Activated naive CD8-positive, alpha-beta T cell (primary cell): ENCODE measurements at regions not wholly inside any gene's neighbourhood (a gene's known extent, or its start where the extent isn't known, plus 50 kb on each side); places are given as distances from the start of the nearest gene placed in this dataset.

Experiments
- H3K27ac Mint-ChIP-seq: one replicate; pipeline ENCODE4 v1.8.0; 2021; ENCODE audit warnings: mixed read lengths
- H3K27me3 Mint-ChIP-seq: one replicate; pipeline ENCODE4 v1.8.0; 2021; ENCODE audit warnings: mixed read lengths
- H3K36me3 Mint-ChIP-seq: one replicate; pipeline ENCODE4 v1.8.0; 2021; ENCODE audit warnings: mixed read lengths
- H3K4me1 Mint-ChIP-seq: one replicate; pipeline ENCODE4 v1.8.0; 2021; ENCODE audit warnings: low read depth, mixed read lengths
- H3K4me3 Mint-ChIP-seq: one replicate; pipeline ENCODE4 v1.8.0; 2021; ENCODE audit warnings: mild to moderate bottlenecking, mixed read lengths
- H3K9me3 Mint-ChIP-seq: one replicate; pipeline ENCODE4 v1.8.0; 2021; ENCODE audit warnings: low read depth, mixed read lengths

DNA sequence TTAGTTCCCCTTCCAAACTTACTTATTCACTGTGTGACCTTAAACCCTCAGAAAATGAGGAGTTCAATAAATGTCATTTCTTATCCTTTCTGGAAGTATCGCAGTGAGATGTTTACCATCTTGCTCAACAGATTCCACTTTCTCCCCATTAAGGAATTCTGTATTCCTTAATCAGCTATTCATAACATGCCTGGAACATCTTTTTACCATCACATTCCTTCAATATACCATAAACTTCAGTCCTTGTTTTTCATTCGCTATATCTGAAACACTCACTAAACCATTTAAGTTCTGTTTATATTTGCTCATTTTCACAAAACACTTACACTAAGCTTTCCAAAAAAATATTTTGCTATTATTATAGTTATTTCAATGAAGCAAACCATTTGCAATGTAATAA, 1158.6 kb downstream of the CDH12 start:
- peaks cover 6% of the 10 kb centered on the region for H3K9me3 Mint-ChIP-seq
- H3K4me1 Mint-ChIP-seq, result no peaks in the 10 kb centered on the region
- H3K27me3 Mint-ChIP-seq, result no peaks in the 10 kb centered on the region
- no peak overlapping the region for H3K27ac Mint-ChIP-seq
- no peak overlapping the region for H3K4me3 Mint-ChIP-seq
- H3K36me3 Mint-ChIP-seq, result no peaks in the 10 kb centered on the region

DNA sequence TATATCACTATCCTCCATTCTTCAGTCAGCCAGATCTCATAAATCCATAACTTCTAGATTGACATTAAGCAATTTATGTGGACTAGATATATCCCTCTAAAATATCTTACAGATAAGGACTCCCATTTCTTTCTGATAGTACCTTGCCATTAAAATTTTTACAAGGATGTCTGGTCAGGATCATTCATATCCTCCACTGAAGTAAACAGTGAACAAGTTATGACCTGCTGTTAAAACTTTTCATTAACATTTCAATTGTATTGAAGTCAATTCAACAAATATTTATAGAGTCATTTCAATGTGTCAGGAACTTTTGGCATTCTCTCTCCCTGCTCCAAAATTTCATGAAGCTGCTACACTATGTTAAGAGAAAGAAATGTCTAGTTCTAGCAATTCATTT, 1159.6 kb downstream of the CDH12 start:
- H3K4me3 Mint-ChIP-seq, result no peak overlapping the region
- H3K36me3 Mint-ChIP-seq, result no peaks in the 10 kb centered on the region
- H3K27ac Mint-ChIP-seq, result no peak overlapping the region
- H3K4me1 Mint-ChIP-seq, result no peaks in the 10 kb centered on the region
- H3K27me3 Mint-ChIP-seq, result no peaks in the 10 kb centered on the region
- peaks cover 4% of the 10 kb centered on the region for H3K9me3 Mint-ChIP-seq

DNA sequence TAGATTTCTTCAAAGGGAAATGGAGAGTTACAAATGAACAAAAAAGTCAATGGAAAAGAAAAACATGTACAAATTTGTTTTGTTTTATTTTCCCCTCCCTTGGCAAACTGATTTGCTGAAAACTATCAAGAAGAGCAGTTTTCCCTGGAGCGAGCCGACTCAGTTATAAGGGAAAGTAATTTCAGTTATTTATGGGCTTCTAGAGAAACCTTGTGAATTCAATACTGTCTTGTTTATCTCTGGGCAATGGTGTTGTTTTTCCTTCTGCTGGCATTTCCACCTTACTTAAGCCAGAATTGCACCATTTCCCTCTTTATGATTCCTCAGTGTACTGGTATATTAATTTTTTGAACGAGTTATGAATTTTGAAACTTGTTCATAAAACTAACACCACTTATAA, 1163.6 kb downstream of the CDH12 start:
- H3K4me3 Mint-ChIP-seq, result no peak overlapping the region
- peaks cover 8% of the 10 kb centered on the region for H3K9me3 Mint-ChIP-seq
- H3K27me3 Mint-ChIP-seq, result no peaks in the 10 kb centered on the region
- H3K36me3 Mint-ChIP-seq, result no peaks in the 10 kb centered on the region
- H3K27ac Mint-ChIP-seq, result no peak overlapping the region
- H3K4me1 Mint-ChIP-seq, result no peaks in the 10 kb centered on the region

DNA sequence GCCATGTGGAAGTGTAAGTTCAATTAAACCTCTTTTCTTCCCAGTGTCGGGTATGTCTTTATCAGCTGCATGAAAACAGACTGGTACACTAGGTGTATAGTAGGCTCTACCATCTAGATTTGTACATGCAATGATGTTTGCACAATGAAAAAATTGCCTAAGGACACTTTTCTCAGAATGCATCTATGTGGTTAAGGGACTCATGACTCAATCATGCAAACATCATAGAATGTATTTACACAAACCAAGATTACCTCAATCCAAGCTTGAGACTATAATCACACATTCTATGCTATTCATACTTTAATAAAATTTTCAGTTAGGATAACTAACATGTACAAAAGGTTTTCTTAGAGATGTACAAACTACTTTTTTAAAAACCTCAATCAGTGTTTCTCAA, 1164.5 kb downstream of the CDH12 start:
- H3K4me3 Mint-ChIP-seq, result no peak overlapping the region
- no peaks in the 10 kb centered on the region for H3K27me3 Mint-ChIP-seq
- no peaks in the 10 kb centered on the region for H3K4me1 Mint-ChIP-seq
- no peaks in the 10 kb centered on the region for H3K36me3 Mint-ChIP-seq
- no peak overlapping the region for H3K27ac Mint-ChIP-seq
- peaks cover 8% of the 10 kb centered on the region for H3K9me3 Mint-ChIP-seq

DNA sequence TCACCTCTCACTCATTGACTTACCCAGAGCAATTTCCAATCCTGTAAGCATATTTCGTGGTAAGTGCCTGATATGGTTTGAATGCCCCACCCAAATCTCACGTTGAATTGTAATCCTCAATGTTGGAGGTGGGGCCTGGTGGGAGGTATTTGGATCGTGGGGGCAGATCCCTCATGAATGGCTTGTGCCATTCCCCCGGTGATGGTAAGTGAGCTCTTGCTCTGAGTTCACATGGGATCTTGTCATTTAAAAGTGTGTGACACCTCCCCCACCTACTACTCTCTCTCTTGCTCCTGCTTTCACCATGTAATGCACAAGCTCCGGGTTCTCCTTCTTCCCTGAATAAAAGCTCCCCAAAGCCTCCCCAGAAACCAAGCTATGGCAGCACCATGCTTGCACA, 1165.5 kb downstream of the CDH12 start:
- H3K4me3 Mint-ChIP-seq, result no peak overlapping the region
- H3K27me3 Mint-ChIP-seq, result no peaks in the 10 kb centered on the region
- no peaks in the 10 kb centered on the region for H3K36me3 Mint-ChIP-seq
- no peaks in the 10 kb centered on the region for H3K4me1 Mint-ChIP-seq
- peaks cover 8% of the 10 kb centered on the region for H3K9me3 Mint-ChIP-seq
- no peak overlapping the region for H3K27ac Mint-ChIP-seq

DNA sequence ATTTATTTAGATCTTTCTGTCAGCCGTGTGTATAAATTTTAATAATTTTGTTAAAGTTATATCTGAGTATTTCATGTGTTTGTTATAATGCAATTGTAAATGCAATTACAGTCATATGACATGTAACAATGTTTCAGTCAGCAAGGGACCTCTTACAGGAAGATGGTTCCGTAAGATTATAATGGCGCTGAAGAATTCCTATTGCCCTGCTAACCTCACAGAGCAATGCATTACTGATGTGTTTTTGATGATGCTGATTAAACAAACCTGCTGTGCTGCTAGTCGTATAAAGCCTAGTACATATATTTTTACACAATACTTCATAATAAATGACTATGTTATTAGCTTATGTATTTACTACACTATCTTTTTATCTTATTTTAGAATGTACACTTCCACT, 1166.4 kb downstream of the CDH12 start:
- no peaks in the 10 kb centered on the region for H3K27me3 Mint-ChIP-seq
- H3K4me1 Mint-ChIP-seq, result no peaks in the 10 kb centered on the region
- no peak overlapping the region for H3K4me3 Mint-ChIP-seq

DNA sequence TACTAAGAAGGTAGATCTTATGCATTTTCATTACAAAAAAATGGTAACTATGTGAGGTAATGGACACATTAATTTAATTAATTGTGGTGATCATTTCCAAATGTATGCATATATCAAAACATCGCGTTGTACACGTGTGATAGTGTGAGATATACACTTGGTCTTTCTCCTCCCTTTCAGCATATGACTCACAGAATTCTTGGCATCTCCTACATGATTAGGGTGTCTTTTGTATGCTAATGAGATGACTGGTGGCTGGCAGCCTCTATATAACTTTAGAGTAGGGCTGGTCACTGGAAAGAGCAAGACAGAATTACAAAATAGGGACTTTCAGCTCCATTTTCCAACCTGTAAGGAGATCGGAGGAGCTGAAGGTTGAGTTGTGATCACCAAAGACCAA, 1167.6 kb downstream of the CDH12 start:
- H3K27me3 Mint-ChIP-seq, result no peaks in the 10 kb centered on the region
- no peaks in the 10 kb centered on the region for H3K4me1 Mint-ChIP-seq
- H3K36me3 Mint-ChIP-seq, result no peaks in the 10 kb centered on the region
- no peak overlapping the region for H3K27ac Mint-ChIP-seq
- H3K9me3 Mint-ChIP-seq, result peaks cover 4% of the 10 kb centered on the region
- H3K4me3 Mint-ChIP-seq, result no peak overlapping the region

More for the DNA sequence above, 1166.4 kb downstream of the CDH12 start:
- peaks cover 4% of the 10 kb centered on the region for H3K9me3 Mint-ChIP-seq
- no peak overlapping the region for H3K27ac Mint-ChIP-seq
- no peaks in the 10 kb centered on the region for H3K36me3 Mint-ChIP-seq

DNA sequence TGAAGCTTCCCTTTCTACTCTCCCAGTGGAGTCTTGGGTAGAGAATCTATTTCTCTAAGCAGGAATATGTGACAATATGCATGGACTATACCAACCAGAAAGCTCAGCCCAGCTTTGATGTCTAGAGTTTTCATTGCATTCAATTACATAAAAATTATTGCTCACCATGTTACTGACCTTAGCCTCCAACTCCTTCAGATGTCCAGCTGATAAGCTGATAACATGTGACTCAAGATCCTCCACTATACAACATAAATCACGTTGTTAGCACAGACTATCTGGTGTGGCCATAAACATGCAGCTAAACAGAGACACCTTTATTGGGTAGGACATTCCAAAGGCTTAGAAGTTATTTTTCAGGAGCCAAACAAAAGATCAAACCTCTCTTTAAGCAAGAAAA, 1168.2 kb downstream of the CDH12 start:
- Mint-ChIP-seq H3K4me3 (no peak overlapping the region), H3K27ac (no peak overlapping the region), H3K4me1 (no peaks in the 10 kb centered on the region), H3K9me3 (peaks cover 4% of the 10 kb centered on the region), H3K27me3 (no peaks in the 10 kb centered on the region), H3K36me3 (no peaks in the 10 kb centered on the region)

DNA sequence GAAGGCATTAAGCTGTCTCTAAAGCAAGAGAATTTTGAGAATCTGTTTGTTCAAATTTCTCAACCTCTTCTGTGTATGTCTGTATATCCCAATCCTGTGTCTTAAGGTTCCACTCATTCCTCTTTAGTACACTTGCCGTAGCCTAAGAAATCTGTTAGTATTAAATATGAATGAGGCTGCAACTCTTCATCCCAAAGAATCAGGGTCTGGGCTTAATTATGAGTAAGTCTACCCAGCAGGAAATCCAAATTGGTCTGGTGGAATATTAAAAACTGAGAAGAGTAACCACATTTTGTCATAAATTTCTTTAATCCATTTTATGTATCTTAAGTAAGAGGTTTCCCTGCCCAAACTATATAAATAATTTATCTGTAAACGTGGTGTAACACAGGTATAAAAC, 1171.2 kb downstream of the CDH12 start:
- Mint-ChIP-seq H3K27ac (no peak overlapping the region), H3K27me3 (no peaks in the 10 kb centered on the region), H3K9me3 (peaks cover 4% of the 10 kb centered on the region), H3K4me3 (no peak overlapping the region), H3K36me3 (no peaks in the 10 kb centered on the region), H3K4me1 (no peaks in the 10 kb centered on the region)

DNA sequence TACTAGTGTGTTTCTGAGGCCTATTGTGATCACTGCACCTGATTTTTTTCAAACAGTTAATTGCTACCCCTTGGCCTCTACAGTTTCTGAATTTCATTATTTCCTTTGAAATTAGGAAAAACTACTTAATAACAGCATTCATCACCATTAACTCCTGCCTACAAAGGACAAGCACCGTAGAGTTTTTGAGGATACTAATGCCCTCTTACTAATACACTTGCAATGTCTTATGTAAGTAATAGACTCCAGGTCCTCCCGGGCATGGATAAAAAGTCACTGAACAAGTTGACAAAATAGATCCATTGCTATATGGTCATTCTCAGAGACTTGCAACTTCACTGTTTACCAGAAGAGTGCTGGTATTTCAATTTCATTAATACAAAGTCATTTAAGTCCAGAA, 1172.5 kb downstream of the CDH12 start:
- no peak overlapping the region for H3K4me3 Mint-ChIP-seq
- peaks cover 4% of the 10 kb centered on the region for H3K9me3 Mint-ChIP-seq
- H3K36me3 Mint-ChIP-seq, result no peaks in the 10 kb centered on the region
- no peaks in the 10 kb centered on the region for H3K4me1 Mint-ChIP-seq
- no peaks in the 10 kb centered on the region for H3K27me3 Mint-ChIP-seq
- no peak overlapping the region for H3K27ac Mint-ChIP-seq

DNA sequence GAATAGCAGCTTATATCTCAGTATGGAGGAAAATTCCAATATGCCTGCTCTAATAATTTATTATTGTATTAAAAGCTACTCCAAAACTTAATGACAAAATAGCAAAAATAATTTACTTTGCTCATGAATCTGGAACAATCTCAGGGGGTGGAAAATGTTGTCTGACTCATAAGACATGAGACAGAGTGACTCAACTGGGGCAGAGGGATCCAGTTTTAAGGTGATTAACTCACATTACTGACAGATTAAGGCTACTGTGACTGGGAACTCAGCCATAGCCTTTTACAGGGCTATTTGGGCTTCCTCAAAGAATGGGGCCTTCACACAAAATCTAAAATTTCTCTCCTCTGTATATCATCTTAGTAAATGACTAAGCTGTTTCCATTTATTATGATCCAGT, 1172.9 kb downstream of the CDH12 start:
- H3K4me3 Mint-ChIP-seq, result no peak overlapping the region
- peaks cover 4% of the 10 kb centered on the region for H3K9me3 Mint-ChIP-seq
- H3K36me3 Mint-ChIP-seq, result no peaks in the 10 kb centered on the region
- H3K27ac Mint-ChIP-seq, result no peak overlapping the region
- no peaks in the 10 kb centered on the region for H3K27me3 Mint-ChIP-seq
- H3K4me1 Mint-ChIP-seq, result no peaks in the 10 kb centered on the region

DNA sequence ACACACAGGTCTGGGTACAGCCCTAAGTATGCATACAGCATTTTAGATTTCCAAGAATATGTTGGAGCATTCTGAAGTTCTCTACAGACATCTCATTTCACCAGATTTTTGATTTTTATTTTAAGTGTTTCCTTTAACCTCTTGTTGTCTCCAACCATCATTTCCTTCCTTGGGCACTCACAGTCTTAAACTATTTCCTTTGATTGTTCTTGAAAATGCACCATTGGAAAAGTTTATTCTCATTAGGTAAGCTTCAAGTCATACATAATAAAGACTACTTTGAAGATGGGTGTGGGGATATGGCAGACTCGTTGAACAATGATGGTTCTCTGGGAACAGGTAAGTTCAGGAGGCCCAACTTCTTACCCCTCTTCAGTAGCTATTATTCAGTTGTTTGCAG, 1174.6 kb downstream of the CDH12 start:
- H3K27ac Mint-ChIP-seq, result no peak overlapping the region
- H3K9me3 Mint-ChIP-seq, result peaks cover 4% of the 10 kb centered on the region
- H3K36me3 Mint-ChIP-seq, result no peaks in the 10 kb centered on the region
- H3K4me3 Mint-ChIP-seq, result no peak overlapping the region
- no peaks in the 10 kb centered on the region for H3K27me3 Mint-ChIP-seq
- H3K4me1 Mint-ChIP-seq, result no peaks in the 10 kb centered on the region

DNA sequence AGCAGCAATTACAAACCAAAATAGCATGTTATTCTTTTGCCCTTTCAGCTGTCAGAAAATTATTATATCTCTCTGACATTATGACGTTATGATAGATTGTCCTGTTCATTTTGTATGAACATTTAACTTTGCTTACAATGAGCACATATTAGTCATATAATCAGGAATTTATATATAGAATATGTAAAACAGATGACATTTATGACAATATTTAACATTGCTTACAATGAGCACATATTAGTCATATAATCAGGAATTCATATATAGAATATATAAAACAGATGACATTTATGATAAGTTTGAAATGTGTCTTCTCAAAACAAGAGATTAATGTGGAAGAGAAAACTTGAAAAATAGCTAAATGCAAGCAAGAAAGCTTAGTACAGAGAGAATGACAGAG, 1180.2 kb downstream of the CDH12 start:
- Mint-ChIP-seq H3K9me3 (no peaks in the 10 kb centered on the region), H3K36me3 (no peaks in the 10 kb centered on the region), H3K27ac (no peak overlapping the region), H3K4me1 (no peaks in the 10 kb centered on the region), H3K4me3 (no peak overlapping the region), H3K27me3 (no peaks in the 10 kb centered on the region)

DNA sequence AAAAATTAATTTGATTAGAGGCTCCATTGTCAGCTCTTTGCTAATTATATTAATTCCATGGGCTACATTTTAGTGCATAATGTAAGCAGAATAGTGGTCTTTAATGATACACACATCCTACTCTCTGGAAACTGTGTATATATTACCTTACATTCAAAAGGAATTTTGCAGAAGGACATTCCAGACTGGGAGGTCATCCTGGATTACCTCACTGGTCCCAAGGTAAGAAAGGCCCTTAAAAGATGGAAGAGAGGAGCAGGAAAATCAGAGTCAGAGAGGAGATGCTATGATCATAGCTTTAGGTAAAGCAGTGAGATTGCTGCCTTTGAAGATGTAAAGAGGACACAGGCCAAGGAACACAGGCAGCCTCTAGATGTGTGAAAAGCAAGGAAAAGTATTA, 1180.8 kb downstream of the CDH12 start:
- Mint-ChIP-seq H3K27ac (no peak overlapping the region), H3K9me3 (no peaks in the 10 kb centered on the region), H3K36me3 (no peaks in the 10 kb centered on the region), H3K4me3 (no peak overlapping the region), H3K27me3 (no peaks in the 10 kb centered on the region), H3K4me1 (no peaks in the 10 kb centered on the region)

DNA sequence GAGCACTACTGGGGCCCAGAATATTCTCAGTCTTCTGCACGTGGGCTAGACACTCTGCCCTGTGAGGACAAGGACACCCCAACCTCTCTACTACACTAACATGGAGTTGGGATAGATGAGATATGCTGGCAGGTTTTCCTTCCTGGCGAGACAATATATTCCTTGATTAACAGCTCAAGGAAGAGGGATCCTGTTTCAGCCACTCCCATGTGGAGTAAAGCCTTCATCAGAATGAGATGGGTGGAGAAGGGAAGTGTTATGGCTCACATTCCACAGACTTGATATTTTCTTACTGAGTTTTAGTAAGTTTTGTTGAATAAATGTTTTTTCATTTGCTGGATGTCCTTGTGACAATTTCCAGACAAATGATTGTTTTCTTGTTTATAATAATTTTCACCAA, 1187.6 kb downstream of the CDH12 start:
- no peaks in the 10 kb centered on the region for H3K27me3 Mint-ChIP-seq
- H3K27ac Mint-ChIP-seq, result no peak overlapping the region
- peaks cover 12% of the 10 kb centered on the region for H3K9me3 Mint-ChIP-seq
- H3K36me3 Mint-ChIP-seq, result no peaks in the 10 kb centered on the region
- H3K4me3 Mint-ChIP-seq, result no peak overlapping the region
- no peaks in the 10 kb centered on the region for H3K4me1 Mint-ChIP-seq

DNA sequence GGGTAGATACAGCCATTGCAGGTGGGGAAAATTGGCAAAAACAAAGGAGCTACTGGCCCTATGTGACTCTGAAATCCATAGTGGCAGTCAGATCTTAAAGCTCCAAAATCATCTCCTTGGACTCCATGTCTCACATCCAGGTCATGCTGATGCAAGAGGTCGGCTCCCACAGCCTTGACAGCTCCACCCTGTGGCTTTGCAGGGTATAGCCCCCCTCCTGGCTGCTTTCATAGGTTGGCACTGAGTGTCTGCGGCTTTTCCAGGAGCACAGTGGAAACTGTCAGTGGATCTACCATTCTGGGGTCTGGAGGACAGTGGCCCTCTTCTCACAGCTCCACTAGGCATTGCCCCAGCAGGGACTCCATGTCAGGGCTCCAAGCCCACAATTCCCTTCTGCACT, 1190.1 kb downstream of the CDH12 start:
- H3K4me3 Mint-ChIP-seq, result no peak overlapping the region

DNA sequence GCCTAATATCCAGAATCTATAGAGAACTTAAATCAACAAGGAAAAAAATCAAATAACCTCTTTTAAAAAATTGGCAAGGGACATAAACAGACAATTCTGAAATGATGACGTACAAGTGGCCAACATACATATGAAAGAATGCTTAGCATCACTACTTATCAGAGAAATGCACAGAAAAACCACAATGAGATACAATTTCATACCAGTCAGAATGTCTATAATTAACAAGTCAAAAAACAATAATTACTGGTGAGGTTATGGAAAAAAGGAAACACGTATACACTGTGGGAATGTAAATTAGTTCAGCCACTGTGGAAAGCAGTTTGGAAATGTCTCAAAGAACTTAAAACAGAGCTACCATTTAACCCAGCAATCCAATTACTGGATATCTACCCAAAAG, 1192.0 kb downstream of the CDH12 start:
- Mint-ChIP-seq H3K9me3 (peaks cover 12% of the 10 kb centered on the region), H3K4me1 (no peaks in the 10 kb centered on the region), H3K4me3 (no peak overlapping the region), H3K36me3 (no peaks in the 10 kb centered on the region), H3K27me3 (no peaks in the 10 kb centered on the region), H3K27ac (no peak overlapping the region)

More for the DNA sequence above, 1190.1 kb downstream of the CDH12 start:
- H3K27me3 Mint-ChIP-seq, result no peaks in the 10 kb centered on the region
- H3K36me3 Mint-ChIP-seq, result no peaks in the 10 kb centered on the region
- no peak overlapping the region for H3K27ac Mint-ChIP-seq
- peaks cover 12% of the 10 kb centered on the region for H3K9me3 Mint-ChIP-seq
- H3K4me1 Mint-ChIP-seq, result no peaks in the 10 kb centered on the region
